Hematopoietic multipotent progenitor cell treated with erythropoietin and hydrocortisone succinate and interleukin-3 and kit ligand, for 4 days (in vitro differentiated cells): ENCODE measurements at regions not wholly inside any gene's neighbourhood (a gene's known extent, or its start where the extent isn't known, plus 50 kb on each side); places are given as distances from the start of the nearest gene placed in this dataset.

Experiments used
- DNase-seq: peaks from one replicate; pipeline ENCODE4 v3.0.0-alpha.2; 2015

DNA sequence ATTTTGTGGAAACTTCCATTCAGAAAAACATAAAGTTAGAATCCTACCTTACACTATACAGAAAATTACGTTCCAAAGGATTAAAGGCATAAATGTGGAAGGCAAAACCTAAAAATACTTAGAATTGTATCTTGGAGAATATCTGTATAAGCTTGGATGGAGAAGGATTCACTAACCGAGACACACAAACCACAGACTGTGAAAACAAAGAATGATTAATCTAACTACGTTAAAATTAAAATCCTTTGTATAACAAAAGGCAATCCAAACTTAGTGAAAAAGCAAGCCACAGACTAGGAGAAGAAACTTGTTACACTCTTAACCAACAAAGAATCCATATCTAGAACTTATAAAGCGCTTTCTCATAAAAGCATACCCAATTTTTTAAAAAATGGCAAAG is 678.8 kb downstream of the INHBA start:
- no peak for DNase-seq

DNA sequence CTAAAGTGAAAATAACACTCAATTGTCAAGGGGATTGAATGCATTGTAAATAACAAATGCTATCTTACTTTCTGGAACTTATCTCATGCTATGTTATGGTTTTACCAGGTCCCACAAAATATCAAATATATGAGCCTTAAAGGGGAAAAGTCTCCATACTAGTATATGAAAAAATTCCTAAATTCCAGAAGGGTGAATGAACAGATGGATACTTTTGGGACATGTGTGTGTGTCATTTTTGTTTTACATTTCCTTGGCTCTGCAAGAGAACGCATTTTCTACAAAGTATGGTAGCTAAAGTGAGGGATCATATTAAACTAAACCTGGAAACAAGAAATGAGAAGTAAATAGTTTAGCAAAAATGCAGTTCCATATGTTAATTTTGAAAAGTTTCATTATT is 682.8 kb downstream of the INHBA start:
- DNase-seq: no peak

DNA sequence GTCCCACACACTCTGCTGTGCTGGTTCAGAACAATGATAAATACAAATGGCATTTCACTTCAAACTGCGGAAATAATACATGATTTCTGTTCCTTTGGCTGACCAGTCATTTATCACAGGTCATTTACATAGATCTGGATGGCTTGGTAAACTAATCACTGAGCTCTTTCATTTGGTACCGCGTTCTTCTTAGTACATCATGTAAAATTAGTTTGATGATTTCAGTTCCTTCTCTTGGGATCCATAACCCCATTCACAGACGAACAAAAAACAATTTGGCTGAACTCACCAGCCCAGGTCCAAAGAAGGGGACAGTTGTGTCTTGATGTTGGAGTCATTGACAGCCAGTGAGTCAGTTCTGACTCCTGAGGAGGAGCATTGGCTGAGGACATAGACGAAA is 689.8 kb downstream of the INHBA start:
- no peak for DNase-seq

DNA sequence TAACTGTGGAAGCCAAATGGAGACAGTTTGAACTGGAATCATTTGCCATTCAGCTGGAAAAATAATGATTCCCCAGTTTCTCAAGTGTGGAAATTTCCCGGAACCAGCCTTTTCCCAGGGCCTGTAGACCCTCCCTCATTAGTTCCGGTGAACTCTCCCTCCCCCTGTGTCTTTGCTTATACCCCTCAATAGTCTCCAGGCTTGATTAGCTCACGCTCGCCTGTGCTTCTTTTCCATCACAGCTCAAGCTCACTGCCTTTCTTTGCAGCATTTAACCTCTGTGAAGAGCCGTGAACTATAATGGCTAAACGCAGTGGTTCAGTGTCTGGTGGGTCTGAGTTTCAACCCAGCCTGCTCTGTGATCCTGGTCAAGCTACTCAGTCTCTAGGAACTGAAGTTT is 690.8 kb downstream of the INHBA start:
- DNase-seq: no peak

DNA sequence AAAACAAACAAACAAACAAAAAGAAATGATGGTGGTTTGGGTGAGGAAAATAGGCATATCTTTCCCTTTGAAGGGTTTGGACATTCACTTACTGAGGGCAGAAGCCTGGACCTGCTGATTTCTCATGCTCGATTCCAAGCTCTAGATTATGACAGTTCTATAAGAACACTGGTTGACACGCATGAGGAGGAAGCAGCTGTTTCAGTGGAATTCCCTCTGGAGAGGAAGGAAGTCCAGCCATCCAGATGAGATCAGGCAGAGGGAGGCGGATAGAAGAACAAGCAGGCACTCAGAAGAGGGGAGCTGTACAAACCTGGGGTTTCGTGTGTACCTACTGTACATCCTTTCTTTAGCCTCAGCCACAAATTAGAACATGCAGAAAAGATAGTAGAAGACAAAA is 691.9 kb downstream of the INHBA start:
- no peak for DNase-seq

DNA sequence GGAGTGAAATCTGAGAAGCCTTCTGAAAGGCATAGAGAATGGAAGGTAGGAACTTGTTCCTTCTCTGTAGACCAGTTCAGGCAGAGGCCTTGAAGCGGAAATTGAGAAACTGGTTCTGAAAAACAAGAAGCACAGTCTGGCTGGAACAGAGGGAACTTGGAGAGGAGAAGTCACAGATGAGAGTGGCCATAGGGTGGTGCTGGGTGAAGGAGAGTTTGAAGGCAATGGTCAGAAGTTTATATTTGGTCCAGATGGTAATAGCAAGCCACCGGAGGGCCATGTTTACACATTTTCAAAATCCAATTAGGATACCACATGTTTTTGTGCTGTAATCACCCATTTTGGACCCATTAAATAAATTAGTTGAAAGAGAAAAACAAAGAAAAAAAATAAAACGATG is 692.5 kb downstream of the INHBA start:
- DNase-seq: peak; percentile 8

DNA sequence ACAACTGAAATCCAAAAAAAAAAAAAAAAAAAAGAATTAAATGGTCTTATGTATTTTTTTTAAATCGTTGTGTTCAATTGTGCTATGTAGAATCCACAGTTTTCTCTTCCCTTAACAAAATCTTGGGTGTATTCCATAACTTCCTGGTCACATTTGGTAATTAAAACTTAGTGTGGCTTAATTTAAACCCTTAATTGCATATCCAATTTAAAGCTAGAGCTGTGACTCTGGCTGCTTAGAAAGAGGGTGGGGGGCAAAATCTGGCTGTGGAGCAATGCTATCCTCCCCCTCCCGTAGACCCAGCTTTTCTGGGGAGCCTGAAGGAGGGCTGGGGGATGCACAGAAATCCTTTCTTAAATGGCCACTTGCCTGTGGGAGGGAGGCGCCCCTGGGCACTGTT is 695.1 kb downstream of the INHBA start:
- DNase-seq: no peak

DNA sequence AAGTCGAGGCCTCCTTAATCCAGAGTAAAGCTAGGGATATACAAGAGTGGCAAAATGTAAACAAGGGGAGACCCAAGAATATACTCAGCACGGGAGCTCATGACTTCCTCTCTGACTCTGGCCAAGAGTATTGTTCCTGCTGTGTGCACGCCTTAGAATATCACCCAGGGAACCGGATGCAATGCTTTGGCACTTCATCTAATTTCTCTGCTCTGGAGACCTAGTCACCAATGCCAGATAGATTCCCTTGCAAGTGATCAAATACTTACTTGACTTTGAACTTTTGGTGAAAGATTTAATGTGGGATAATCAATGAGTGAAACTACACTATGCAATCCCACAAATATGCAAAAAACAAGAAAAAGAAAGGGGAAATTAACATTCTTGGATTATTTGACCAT is 695.5 kb downstream of the INHBA start:
- DNase-seq: peak; percentile 3

DNA sequence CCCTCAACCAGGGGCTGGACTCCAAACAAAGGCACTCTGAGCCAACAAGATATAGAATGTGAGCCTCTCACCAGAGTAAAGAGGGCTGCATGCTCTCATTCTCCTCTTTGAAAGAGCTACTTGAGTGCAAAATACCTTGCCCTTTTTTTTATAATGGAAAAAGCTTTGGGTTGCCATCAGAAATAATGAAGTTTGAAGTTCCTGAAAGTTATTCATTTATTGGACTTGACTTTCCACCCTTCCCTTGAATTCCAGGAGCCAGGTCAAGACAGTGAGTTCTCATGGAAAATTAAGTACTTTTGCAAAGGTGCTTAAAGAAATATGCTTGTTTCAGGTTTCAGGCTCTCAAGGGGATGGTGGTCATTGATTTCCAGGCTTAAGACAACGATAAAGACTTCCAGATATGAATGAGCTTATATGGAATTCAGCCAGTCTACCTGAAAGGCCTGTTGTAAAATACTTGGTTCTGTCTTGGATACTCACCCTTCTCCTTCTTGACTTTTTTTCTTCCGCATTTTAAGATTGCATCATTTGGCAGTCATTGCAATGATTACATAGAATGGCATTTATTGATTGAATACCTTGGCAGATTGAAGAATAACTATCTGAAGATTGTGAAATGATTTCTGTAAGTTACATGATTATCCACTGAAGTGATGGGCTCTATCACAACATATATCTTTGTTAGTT is 696.4 kb downstream of the INHBA start:
- DNase-seq: no peak

DNA sequence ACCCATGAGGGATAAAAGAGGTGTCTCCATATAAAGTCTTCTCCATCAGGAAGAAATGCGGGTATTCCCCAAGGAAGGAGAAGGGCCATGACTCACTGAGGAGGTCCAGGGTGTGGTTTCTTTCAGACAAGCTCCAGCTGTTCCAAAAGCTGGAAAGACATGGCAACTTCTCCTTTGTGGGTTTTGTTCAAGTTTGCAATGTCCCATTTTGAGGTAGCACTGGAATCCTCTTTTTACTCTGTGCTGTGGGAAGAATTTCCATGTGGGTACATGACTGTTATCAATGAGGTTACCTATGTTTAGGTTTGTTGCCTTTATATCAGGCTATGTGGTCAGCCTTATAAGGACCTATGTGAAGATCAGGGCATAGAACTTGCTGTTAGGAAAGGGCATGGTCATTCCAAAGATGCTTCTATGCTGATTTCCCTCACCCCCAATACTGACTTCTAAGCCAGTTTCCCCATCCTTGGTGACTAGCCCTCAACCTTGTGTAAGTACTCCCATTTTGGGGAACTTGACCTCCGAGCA is 697.5 kb downstream of the INHBA start:
- DNase-seq: no peak

DNA sequence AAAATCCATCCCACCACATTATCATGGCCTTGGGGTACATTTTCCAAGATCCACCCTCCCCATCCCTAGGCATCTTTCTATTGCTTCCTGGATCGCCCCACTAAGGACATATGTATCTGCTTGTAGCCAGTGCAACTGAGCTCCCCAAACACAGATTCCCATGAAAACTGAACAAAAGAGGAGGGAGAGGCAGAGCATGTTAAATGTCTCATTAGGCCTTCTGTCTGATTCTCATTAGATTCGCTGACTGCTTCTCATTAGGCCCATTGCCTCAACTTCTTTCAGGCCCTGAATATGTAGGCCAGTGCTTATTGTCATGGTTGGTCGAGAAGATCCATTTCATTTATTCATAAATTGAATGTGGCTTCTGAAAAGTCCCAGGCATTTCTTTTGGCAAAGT is 698.9 kb downstream of the INHBA start:
- DNase-seq: no peak

DNA sequence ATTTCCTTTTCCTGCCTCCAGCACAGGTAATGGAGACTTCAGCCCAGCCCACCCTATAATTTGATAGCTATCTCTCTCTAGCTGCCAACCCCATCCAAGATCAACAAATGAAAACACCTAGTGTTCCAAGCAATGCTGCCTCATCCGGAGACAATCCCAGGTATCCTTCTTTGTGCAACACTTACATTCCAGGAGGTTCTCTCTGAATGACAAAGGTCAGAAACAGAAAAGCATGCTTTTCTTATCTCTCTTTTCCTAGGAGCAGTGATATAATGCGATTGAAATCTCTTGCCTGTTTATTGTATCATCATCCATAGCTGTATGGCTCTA is 699.3 kb downstream of the INHBA start:
- DNase-seq: no peak

DNA sequence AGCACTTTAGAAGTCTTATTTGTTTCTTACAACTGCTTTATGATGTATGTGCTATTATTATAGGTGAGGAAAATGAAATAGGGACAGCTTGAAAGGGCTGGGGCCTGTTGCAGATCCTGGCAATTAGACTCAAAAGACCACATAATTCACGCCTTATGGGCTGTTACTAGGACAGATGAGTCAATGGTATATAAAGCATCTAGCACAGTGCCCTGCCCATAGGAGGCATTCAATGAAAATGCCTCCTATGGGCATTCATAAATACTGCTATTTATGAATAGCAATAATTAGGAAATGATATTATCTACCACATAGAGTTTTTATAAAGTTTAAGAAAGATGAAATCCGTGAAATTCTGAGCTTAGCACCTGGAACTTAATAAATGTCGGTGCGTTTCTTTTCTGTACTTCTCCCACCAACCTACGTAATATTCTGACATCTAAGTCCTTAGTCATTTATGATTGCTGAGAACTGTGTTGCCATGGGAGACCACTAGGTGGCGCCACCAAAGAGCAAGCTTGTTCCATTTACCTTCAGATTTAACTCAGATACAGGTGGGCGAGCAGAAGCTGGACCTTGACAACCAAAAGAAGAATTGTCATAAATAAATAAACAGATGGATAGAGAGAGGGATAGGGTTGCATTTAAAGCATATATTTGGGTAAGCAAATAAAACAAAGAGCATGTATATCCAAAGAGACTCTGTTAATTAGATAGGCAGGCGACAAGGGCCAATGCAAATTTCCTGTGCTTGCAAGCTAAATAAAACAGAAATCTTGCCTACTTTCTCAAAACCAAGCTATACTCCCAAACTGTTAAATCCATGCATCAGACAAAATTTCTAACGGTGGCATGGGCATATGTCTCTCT is 699.9 kb downstream of the INHBA start:
- DNase-seq: peak; percentile 65

DNA sequence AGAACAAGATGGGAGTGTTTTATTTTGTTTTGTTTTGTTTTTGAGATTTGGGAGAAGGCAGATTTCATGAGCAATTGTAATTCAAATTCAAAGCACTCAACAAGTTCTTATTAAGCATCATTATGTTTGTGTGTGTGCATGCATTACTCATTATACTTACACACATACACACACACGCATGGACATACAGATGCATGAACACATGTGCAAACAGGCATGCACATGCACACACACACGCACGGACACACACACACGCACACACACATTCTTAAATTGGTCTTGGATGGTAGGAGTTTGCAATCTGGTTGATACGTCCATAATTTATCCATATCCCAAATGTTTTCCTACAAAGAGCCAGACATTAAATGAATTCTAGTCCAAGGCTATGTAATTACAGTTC is 702.8 kb downstream of the INHBA start:
- no peak for DNase-seq

DNA sequence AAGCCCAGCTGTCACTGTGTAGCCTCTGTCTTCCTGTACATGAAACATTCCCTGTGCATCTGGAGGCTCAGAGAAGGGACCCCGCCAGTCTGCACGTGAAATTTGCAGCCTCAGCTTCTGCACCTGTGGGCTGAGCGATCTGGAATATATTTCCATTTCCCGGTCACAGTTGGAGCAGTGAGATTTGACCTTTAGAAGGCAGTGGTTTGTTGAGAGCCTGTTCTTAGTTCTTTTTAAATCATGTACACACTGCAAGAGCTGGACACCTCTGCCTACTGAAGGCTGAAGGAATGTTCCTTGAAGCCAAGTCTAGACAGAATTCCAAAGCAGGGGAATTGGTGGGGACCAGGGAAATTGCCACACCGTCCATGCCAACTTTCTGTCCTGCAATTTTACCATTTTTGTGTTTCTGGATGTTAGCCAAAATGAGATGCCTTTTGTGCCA is 706.6 kb downstream of the INHBA start:
- no peak for DNase-seq

DNA sequence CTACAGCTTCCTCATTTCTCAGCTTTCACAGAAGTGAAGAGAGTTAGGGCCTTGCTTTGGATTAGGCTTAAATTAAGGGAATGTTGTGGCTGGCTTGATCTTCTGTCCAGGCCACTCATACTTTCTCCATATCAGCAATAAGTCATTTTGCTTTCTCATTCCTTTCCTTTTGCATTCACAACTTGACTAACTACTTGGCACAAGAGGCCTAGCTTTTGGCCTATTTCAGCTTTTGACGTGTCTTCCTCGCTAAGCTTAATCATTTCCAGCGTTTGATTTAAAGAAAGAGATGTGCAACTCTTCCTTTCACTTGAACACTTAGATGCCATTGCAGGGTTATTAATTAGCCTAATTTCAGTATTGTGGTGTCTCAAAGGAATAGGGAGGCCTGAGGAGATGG is 712.0 kb downstream of the INHBA start:
- DNase-seq: no peak

DNA sequence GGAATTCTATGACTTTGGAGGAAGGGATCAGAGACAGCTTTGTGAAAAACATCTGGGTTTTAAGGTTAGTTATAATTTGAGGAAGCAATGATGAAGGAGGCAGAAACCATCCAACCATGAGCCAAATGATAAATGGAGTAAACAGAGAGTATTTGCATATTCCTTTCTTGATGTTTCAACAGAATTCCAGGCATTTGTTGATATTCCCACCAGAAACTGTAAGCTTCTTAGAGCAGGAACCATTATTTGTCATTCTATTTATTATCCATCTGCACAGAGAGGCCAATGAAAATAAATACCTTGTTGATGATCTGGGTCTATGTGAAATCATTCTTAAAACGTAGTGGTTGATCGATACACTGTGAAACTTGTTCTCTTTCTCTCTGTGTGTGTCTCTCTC is 715.3 kb downstream of the INHBA start:
- DNase-seq: no peak

DNA sequence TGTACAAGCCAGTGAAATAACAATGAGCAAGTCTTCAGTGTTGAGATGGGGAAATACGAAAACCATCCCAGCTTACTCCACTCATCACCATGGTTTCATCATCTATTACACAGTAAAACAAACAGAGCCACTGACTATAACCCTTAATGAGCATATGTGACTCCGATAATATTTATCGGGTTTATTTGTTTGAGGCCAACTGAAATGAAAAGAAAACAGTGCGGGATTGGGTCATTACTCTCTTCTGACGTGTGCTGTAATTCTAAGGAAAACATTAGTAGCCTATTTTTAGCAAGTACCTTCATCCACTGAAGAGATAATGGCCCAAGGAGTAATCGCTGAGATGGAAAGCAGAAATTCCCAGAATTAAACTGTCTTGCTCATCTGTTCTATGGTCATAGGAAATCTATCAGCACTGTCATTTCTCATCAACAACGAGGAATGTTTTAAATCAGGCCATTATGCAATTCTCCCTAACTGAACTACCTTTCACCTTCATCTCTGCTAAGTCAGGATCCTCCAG is 716.5 kb downstream of the INHBA start:
- no peak for DNase-seq

DNA sequence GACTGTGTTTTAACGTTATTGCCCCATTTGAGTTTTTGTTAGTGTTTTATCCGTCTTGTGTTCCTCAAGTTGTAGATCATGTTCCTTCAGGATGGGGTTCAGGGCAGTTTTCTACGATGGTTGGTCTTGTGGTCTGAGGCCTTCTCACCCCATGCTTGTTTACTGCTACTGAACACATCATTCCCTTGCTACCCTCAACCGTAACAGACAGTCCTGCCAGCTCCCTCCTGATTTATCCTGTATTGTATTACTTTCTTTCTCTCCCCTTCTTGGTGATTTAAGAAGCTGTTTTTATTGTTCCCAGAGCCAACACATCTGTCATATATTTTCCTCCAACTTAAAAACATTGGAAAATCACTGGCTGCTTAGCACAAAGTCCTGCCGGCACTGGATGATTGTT is 719.8 kb downstream of the INHBA start:
- DNase-seq: no peak

DNA sequence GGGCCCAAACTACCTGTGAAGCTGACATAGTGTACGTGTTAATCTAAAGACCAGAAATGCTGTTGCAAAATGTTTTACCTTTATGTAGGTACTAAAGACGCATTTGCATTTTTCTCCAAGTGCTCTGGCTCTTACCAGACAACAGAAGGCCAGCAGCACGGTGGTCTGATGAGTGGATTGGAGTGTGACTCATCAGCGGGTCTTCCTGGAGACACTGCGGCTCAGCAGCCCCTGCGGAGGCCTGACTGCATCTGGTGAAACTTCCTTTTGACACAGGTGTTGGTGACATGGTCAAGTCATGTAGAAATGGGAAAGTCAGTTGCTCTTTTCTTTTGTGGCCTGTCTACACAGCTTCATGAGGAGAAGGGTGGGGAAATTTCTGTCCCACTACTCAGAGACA is 723.6 kb downstream of the INHBA start:
- DNase-seq: no peak

DNA sequence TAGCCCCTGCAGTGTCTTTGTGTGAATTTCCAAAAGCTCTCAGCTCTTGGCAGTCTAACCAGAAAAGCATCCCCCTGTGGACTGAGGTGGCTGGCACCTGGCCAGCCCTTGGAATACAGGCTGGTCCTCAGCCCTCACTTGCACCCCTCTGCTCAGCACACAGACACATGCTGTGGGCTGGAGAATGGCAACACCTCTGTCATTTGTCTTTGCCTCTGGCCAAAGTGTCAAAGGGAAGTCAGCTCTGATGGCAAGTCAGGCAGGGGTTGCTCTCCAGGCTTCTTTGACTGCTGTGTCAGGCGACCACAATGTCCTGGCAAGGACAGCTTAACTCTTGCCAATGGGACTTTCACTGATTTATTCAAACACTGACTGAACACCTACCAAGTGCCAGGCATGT is 724.8 kb downstream of the INHBA start:
- no peak for DNase-seq

DNA sequence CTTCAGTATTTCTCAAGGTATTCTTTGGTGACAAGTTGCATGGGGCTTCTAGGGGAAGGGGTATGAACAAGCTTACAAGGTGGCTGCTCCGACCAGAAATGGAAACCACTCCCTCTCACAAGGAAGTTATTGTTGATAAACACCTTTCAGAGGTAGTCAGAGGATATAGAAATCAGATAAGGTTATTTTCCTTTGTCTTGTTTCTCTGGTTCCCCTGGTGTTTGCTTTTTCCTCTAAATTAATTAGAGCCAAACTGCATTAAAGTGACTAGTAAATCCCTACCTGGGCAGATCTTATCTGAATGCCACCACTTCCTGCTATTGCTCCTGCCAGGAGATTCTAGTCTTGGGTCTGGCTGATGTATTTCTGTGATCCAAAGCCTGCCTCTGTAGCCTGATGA is 725.4 kb downstream of the INHBA start:
- DNase-seq: no peak

DNA sequence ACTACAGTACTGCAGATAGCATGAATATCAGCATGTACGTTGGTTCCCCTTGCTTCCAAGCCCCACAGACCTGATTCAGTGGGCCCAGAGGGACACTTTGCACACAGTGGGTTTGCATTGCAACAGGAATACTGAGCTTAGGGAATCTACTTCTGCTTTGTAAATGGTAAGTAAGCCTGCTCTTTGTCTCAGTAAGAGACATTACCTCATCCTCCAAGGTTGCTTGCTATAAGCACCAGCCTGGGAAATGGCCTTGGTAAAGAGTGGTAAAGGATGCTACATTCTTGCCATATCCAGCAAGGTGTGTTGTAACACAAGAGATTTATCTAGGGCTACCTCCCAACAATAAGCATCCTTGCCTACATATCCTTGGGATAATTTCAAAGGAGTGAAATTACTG is 730.5 kb downstream of the INHBA start:
- no peak for DNase-seq

DNA sequence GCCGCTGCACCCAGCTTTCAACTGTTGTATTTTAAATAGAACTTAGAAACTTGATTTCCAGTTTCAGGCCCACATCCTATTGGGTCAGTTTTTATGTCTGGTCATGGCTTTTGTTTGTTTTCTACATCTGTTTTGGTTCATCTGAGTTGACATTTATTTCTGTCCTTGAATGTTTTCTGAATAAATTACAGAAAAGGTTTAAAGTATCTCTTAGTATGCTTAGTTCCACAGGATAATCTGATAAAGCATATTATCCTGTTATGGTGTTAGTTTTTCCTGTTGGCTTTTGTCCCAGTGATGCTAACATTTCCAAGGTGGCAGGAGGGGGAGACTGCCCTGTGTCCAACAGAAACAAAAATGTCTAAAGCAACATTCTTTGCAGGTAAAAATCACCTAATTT is 733.2 kb downstream of the INHBA start:
- no peak for DNase-seq
